ENCODE measurements at regions not wholly inside any gene's neighbourhood (a gene's known extent, or its start where the extent isn't known, plus 50 kb on each side); places are given as distances from the start of the nearest gene placed in this dataset.

GRCh38 chr5:128591598-128592455 is 53.8 kb upstream of the FBN2 start:
- no peaks in the 10 kb centered on the region for H3K36me3 ChIP-seq
- H3K27me3 ChIP-seq: no peaks in the 10 kb centered on the region
- H3K9ac ChIP-seq (ENCODE audit: low read depth in 2 of 2, low read length in 2 of 2): no peak overlapping the region
- no peak overlapping the region for H3K4me3 ChIP-seq
- no peak overlapping the region for H3K27ac ChIP-seq
- intact Hi-C loops (cut with DNase I): no loop called here
- no peak for DNase-seq
- no peaks in the 10 kb centered on the region for H3K4me1 ChIP-seq
- no peaks in the 10 kb centered on the region for H3K9me3 ChIP-seq
- TF ChIP-seq CTCF (IDR thresholded peaks at IDR 0.05): no peak

GRCh38 chr5:128596071-128596470 is 58.0 kb upstream of the FBN2 start:
- no peak for TF ChIP-seq CTCF (IDR thresholded peaks at IDR 0.05)
- intact Hi-C loops (cut with DNase I): no loop called here
- no peaks in the 10 kb centered on the region for H3K4me1 ChIP-seq

GRCh38 chr5:128597156-128597555 is 59.1 kb upstream of the FBN2 start:
- no peak for DNase-seq
- no peak overlapping the region for H3K4me3 ChIP-seq
- intact Hi-C loops (cut with DNase I): no loop called here
- H3K9me3 ChIP-seq: no peaks in the 10 kb centered on the region
- no peak for TF ChIP-seq CTCF (IDR thresholded peaks at IDR 0.05)
- no peaks in the 10 kb centered on the region for H3K36me3 ChIP-seq
- H3K27me3 ChIP-seq: no peaks in the 10 kb centered on the region
- H3K27ac ChIP-seq: no peak overlapping the region
- H3K9ac ChIP-seq (ENCODE audit: low read depth in 2 of 2, low read length in 2 of 2): no peak overlapping the region
- H3K4me1 ChIP-seq: no peaks in the 10 kb centered on the region

More at GRCh38 chr5:128596071-128596470, 58.0 kb upstream of the FBN2 start:
- H3K4me3 ChIP-seq: no peak overlapping the region
- no peak for DNase-seq
- no peaks in the 10 kb centered on the region for H3K27me3 ChIP-seq
- no peaks in the 10 kb centered on the region for H3K9me3 ChIP-seq
- no peak overlapping the region for H3K9ac ChIP-seq (ENCODE audit: low read depth in 2 of 2, low read length in 2 of 2)
- H3K27ac ChIP-seq: no peak overlapping the region
- no peaks in the 10 kb centered on the region for H3K36me3 ChIP-seq

- Histone ChIP-seq H3K4me1 (no peaks in the 10 kb centered on the region), H3K27me3 (no peaks in the 10 kb centered on the region), H3K9me3 (no peaks in the 10 kb centered on the region), H3K36me3 (no peaks in the 10 kb centered on the region), H3K4me3 (no peak overlapping the region), H3K9ac (ENCODE audit: low read depth in 2 of 2, low read length in 2 of 2) (no peak overlapping the region), H3K27ac (no peak overlapping the region)
- no peak for DNase-seq
- intact Hi-C loops (cut with DNase I): no loop called here
- no peak for TF ChIP-seq CTCF (IDR thresholded peaks at IDR 0.05)
These were observed 75.1 kb upstream of the FBN2 start for GRCh38 chr5:128613128-128613527.

GRCh38 chr5:128613766-128614165 is 75.7 kb upstream of the FBN2 start:
- no peak overlapping the region for H3K9ac ChIP-seq (ENCODE audit: low read depth in 2 of 2, low read length in 2 of 2)
- no peak overlapping the region for H3K4me3 ChIP-seq
- no peaks in the 10 kb centered on the region for H3K36me3 ChIP-seq
- H3K9me3 ChIP-seq: no peaks in the 10 kb centered on the region
- no peak for DNase-seq
- no peak overlapping the region for H3K27ac ChIP-seq
- no peaks in the 10 kb centered on the region for H3K27me3 ChIP-seq
- intact Hi-C loops (cut with DNase I): no loop called here
- no peak for TF ChIP-seq CTCF (IDR thresholded peaks at IDR 0.05)
- H3K4me1 ChIP-seq: no peaks in the 10 kb centered on the region
